H1 (cell line): ENCODE measurements at regions not wholly inside any gene's neighbourhood (a gene's known extent, or its start where the extent isn't known, plus 50 kb on each side); places are given as distances from the start of the nearest gene placed in this dataset.

Experiments
- CHD1 ChIP-seq: IDR thresholded peaks from 2 replicates; pipeline ENCODE4 v1.6.1; 2012; ENCODE audit warnings: low read depth, low read length, improper control_type of control experiment
- KDM4A ChIP-seq: IDR thresholded peaks from one replicate; pipeline ENCODE4 v1.7.1; 2012; ENCODE audit warnings: low read depth, mild to moderate bottlenecking, moderate library complexity, low read length, inconsistent platforms; ENCODE audit not compliant: severe bottlenecking
- TF ChIP-seq, protein P1 (sequence below): IDR thresholded peaks from 2 replicates; pipeline ENCODE4 v1.6.1; 2011; ENCODE audit warnings: low read depth, mild to moderate bottlenecking, low read length; ENCODE audit not compliant: insufficient read depth
- TF ChIP-seq, protein P2 (sequence below): IDR thresholded peaks from 2 replicates; pipeline ENCODE4 v1.6.1; 2012; ENCODE audit warnings: inconsistent platforms

DNA sequence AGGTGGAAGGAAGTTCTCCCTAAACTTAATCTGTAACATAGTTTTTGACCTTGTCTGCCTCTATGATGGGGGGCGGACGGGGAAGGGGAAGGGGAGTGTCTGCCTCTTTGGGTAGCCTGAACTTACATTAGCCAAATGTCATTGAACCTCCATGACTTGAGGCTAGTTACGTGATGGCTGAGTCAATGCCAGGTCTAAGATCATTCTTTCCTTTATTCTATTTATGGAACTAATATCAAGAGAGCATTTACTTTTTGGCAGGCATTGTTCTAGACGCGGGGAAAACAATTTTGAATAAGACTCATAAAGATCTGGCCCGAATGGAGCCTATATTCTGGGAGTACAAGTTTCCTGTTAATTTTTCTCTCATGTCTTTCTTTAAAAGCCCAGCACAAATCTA lies 340.7 kb upstream of the C2CD4B start (continued):
- TF ChIP-seq, protein P1, sequence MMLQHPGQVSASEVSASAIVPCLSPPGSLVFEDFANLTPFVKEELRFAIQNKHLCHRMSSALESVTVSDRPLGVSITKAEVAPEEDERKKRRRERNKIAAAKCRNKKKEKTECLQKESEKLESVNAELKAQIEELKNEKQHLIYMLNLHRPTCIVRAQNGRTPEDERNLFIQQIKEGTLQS, result no peak
- TF ChIP-seq CHD1, result no peak
- no peak for TF ChIP-seq KDM4A
- TF ChIP-seq, protein P2, sequence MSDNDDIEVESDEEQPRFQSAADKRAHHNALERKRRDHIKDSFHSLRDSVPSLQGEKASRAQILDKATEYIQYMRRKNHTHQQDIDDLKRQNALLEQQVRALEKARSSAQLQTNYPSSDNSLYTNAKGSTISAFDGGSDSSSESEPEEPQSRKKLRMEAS, result no peak
- TF ChIP-seq, all 59 proteins: peak for 0
